ENCODE measurements at regions not wholly inside any gene's neighbourhood (a gene's known extent, or its start where the extent isn't known, plus 50 kb on each side); places are given as distances from the start of the nearest gene placed in this dataset.
A peak's percentile ranks its signal among the peaks of the same experiment; 100 is the strongest.
"Not testable (repeated sequence)": the region's sequence is repeated elsewhere in the genome, so short reads cannot be mapped to it uniquely, and the experiment has no call there.

DNA sequence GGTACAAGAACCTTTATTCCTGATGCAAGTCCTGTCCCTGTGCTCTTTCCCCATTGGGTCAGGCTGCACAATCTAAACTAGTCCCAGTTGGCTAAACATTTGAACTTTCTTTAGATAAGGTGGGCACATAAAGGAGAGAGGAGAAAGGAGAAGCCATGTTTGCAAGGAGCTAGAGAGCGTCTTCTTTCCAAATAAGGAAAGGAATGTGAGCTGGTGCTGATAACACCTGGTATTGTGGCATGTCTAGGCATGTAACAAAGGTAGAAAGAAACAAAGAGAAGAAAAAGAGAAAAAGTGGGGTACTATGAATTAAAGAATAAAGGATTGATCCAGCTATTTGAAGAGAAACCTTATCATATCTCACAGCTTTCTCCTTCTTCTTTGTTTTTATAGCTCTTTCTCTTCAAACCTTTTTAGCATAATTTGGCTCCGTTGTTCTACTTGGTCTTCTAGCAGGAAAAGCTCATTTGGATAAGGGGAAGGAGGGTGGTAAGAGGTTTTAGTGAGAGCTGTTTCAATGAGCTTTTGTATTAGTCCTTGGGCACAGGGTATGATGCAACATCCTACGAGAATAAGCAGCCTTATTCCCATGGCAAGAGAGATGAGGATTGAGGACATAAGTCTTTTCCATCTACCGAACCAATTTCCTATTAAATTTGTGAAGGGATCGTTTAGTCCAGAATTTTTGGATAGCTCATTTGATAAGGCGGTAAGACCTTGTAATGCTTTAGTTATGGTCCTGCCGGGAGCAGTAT, 415.5 kb upstream of the MAN1A1 start:
- DNase-seq (ENCODE audit: low spot score), result no peak
- TF ChIP-seq, protein P1, sequence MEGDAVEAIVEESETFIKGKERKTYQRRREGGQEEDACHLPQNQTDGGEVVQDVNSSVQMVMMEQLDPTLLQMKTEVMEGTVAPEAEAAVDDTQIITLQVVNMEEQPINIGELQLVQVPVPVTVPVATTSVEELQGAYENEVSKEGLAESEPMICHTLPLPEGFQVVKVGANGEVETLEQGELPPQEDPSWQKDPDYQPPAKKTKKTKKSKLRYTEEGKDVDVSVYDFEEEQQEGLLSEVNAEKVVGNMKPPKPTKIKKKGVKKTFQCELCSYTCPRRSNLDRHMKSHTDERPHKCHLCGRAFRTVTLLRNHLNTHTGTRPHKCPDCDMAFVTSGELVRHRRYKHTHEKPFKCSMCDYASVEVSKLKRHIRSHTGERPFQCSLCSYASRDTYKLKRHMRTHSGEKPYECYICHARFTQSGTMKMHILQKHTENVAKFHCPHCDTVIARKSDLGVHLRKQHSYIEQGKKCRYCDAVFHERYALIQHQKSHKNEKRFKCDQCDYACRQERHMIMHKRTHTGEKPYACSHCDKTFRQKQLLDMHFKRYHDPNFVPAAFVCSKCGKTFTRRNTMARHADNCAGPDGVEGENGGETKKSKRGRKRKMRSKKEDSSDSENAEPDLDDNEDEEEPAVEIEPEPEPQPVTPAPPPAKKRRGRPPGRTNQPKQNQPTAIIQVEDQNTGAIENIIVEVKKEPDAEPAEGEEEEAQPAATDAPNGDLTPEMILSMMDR (IDR thresholded peaks at IDR 0.05; ENCODE audit: extremely low read depth, insufficient read depth, missing control alignments), result no peak
- in situ Hi-C loops (cut with MboI; ENCODE audit: low pct_unique_long_range_greater_than_20kb, low sequenced_read_pairs, unreplicated experiment), result no loop called here

DNA sequence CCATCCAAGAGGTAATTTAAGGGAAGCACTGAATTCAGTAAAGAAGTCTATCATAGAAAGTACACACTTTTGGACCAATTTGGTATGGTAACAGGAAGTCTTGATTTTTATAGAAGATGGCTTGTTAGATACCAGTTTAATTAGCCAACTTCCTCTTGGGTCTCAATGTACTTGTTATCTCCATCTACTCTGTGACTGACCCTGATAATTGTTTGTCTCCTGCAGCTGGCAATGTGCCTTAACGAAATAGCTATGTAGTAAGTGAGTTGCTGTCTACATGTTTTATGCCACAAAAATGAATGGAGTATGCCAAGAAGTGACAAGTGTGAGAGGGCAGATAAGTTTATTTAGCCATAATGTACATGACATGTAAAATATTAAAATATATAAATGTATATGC, 410.5 kb upstream of the MAN1A1 start:
- TF ChIP-seq, protein P1 (IDR thresholded peaks at IDR 0.05; ENCODE audit: extremely low read depth, insufficient read depth, missing control alignments), result no peak
- DNase-seq (ENCODE audit: low spot score), result no peak
- in situ Hi-C loops (cut with MboI; ENCODE audit: low pct_unique_long_range_greater_than_20kb, low sequenced_read_pairs, unreplicated experiment), result no loop called here

GRCh38 chr6:119758385-119758784, 408.8 kb upstream of the MAN1A1 start:
- TF ChIP-seq, protein P1 (IDR thresholded peaks at IDR 0.05; ENCODE audit: extremely low read depth, insufficient read depth, missing control alignments), result no peak
- DNase-seq (ENCODE audit: low spot score), result no peak
- in situ Hi-C loops (cut with MboI; ENCODE audit: low pct_unique_long_range_greater_than_20kb, low sequenced_read_pairs, unreplicated experiment), result no loop called here

DNA sequence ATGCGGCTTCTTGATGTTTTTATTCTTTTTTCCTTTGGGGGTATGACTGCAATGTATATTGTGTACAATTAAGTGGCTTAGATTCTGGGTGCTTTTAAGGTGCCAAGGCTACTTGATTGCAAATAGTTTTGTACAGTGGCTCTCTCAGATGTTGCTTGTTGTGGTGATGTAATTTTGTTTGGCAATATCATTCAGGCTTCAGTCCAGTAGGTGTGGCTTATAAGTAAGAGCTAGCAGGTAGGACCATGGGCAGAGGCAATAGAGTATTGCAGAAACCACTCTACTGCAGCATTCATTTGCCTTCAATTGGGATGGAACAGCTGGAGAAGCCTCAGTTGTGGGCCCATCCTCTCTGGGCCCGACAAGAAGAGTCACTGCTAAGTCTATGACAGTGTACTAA, 407.9 kb upstream of the MAN1A1 start:
- no peak for DNase-seq (ENCODE audit: low spot score)
- TF ChIP-seq, protein P1 (IDR thresholded peaks at IDR 0.05; ENCODE audit: extremely low read depth, insufficient read depth, missing control alignments), result no peak
- in situ Hi-C loops (cut with MboI; ENCODE audit: low pct_unique_long_range_greater_than_20kb, low sequenced_read_pairs, unreplicated experiment), result no loop called here

- no peak for DNase-seq (ENCODE audit: low spot score)
- TF ChIP-seq, protein P1 (IDR thresholded peaks at IDR 0.05; ENCODE audit: extremely low read depth, insufficient read depth, missing control alignments), result no peak
- in situ Hi-C loops (cut with MboI; ENCODE audit: low pct_unique_long_range_greater_than_20kb, low sequenced_read_pairs, unreplicated experiment), result loop anchor here (25.0 kb wide), 1 partner anchor 387 kb away; no protein-coding TSS in a partner anchor
Observed at GRCh38 chr6:119749335-119749734, 399.8 kb upstream of the MAN1A1 start.

DNA sequence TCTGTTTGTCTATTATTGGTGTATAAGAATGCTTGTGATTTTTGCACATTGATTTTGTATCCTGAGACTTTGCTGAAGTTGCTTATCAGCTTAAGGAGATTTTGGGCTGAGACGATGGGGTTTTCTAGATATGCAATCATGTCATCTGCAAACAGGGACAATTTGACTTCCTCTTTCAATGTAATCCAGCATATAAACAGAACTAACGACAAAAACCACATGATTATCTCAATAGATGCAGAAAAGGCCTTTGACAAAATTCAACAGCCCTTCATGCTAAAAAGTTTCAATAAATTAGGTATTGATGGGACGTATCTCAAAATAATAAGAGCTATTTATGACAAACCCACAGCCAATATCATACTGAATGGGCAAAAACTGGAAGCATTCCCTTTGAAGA, 399.0 kb upstream of the MAN1A1 start:
- not testable (repeated sequence) for DNase-seq (ENCODE audit: low spot score)
- in situ Hi-C loops (cut with MboI; ENCODE audit: low pct_unique_long_range_greater_than_20kb, low sequenced_read_pairs, unreplicated experiment), result loop anchor here (25.0 kb wide), 1 partner anchor 386 kb away; no protein-coding TSS in a partner anchor

DNA sequence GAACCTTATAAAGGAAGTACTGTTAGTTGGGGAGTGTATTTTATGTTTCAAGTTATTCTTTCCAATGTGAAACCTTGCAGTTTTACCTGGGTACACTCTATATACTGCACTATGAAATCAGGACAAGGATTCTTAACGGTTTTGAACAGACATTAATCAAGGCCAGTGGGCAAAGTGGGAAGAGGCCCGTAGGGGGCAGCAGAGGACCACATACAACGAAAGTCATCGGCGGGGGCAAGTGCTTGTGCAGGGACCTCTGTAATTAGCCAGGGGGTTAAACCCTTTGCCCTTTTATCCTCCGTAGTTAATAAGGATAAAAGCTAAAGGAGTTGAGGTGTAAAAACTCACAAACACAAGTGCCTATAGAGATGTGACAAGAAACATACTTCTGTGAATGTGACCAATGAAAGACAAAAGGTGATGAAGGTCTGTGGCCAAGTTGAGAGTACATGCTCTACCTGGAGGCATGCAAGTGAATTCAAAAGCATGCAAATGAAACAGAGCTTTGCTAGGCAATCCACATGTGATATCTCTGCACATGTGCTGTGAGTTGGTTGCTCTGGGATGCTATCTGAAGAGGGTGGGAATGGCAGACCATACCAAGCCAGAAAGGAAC, 392.7 kb upstream of the MAN1A1 start:
- peak; percentile 21 for DNase-seq (ENCODE audit: low spot score)
- in situ Hi-C loops (cut with MboI; ENCODE audit: low pct_unique_long_range_greater_than_20kb, low sequenced_read_pairs, unreplicated experiment), result loop anchor here (25.0 kb wide), 1 partner anchor 380 kb away; no protein-coding TSS in a partner anchor
- TF ChIP-seq, protein P1 (IDR thresholded peaks at IDR 0.05; ENCODE audit: extremely low read depth, insufficient read depth, missing control alignments), result peak; percentile 89

Data from GM13977 (cell line).